ENCODE measurements at regions not wholly inside any gene's neighbourhood (a gene's known extent, or its start where the extent isn't known, plus 50 kb on each side); places are given as distances from the start of the nearest gene placed in this dataset.

DNA sequence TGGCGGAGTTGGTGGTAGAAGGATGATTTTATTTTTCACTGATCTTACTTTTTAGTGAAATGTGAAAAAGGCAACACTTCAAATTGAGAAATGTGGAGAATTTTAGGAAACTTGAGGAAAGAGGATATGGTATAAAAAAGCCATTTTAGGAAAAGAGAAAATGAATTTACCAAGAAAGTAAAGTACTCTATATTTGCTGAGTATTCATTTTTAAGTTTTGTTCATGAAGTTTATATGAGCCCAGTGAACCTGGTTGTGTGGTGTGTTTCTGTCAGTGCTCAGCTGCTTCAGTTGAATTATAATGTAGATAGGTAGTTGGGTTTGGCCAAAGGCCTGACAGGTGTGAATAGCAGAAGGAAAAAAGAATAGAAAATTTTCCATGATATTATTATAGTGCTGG is 345.5 kb upstream of the FSTL5 start:
- H3K4me1 ChIP-seq (ENCODE audit: insufficient read depth, low read length), result no peaks in the 10 kb centered on the region
- no peaks in the 10 kb centered on the region for H3K9me2 ChIP-seq (replicated peaks; ENCODE audit: low read length)
- DNase-seq (no peak), ATAC-seq (no peak)
- H2AFZ ChIP-seq (ENCODE audit: low read length), result no peak overlapping the region
- H3K27ac ChIP-seq (ENCODE audit: low read length), result no peak overlapping the region
- intact Hi-C loops (cut with micrococcal nuclease), result no loop called here
- H3K9me3 ChIP-seq (ENCODE audit: low read length), result no peaks in the 10 kb centered on the region
- no peak overlapping the region for H3K4me2 ChIP-seq (ENCODE audit: low read length)
- no peaks in the 10 kb centered on the region for H3K79me2 ChIP-seq (ENCODE audit: low read length)
- H3K27me3 ChIP-seq (ENCODE audit: low read length), result no peaks in the 10 kb centered on the region
- ChIA-PET CTCF (no interaction called here), POLR2A (ENCODE audit: unreplicated experiment) (no interaction called here)
- no peaks in the 10 kb centered on the region for H3K36me3 ChIP-seq (ENCODE audit: low read depth, low read length)
- H3F3A ChIP-seq (ENCODE audit: low read length, unreplicated experiment), result no peaks in the 10 kb centered on the region
- no peak overlapping the region for H3K9ac ChIP-seq (ENCODE audit: low read length)
- no TSS peak for BruUV-seq (replicated peaks)
- no peaks in the 10 kb centered on the region for H4K20me1 ChIP-seq (ENCODE audit: low read length)
- TF ChIP-seq EZH2 (IDR thresholded peaks at IDR 0.05; ENCODE audit: low read length, unreplicated experiment) (no peak), CTCF (conservative IDR thresholded peaks at IDR 0.05; ENCODE audit: low read depth, low read length) (no peak), EZH2phosphoT487 (IDR thresholded peaks at IDR 0.05; ENCODE audit: borderline replicate concordance, low read length) (no peak)
- no peak overlapping the region for H3K4me3 ChIP-seq (ENCODE audit: low read length)

DNA sequence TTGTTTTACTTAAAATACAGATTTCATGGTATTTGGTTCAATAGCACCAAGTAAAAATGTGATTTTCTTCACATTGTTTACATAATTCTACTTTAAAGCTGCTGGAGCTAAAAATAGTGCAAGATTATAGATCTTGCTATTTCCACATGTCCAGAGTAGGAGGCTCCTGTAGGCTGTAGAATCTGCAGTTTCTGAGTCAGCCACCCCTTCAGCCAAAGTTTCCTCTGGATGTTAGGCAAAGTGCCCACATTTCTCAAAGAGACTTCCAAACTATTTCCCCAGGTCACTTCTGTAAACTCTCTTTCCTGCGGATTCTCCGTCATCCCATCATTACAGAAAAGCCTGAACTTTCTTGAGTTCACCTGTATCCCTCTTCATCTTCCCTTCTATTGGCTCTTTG is 342.5 kb upstream of the FSTL5 start:
- Histone ChIP-seq H3K4me2 (ENCODE audit: low read length) (no peak overlapping the region), H2AFZ (ENCODE audit: low read length) (no peak overlapping the region), H3K9me2 (replicated peaks; ENCODE audit: low read length) (no peaks in the 10 kb centered on the region), H3K9ac (ENCODE audit: low read length) (no peak overlapping the region), H3K9me3 (ENCODE audit: low read length) (no peaks in the 10 kb centered on the region), H3K4me1 (ENCODE audit: insufficient read depth, low read length) (no peaks in the 10 kb centered on the region), H3K4me3 (ENCODE audit: low read length) (no peak overlapping the region), H3F3A (ENCODE audit: low read length, unreplicated experiment) (no peaks in the 10 kb centered on the region), H4K20me1 (ENCODE audit: low read length) (no peaks in the 10 kb centered on the region), H3K79me2 (ENCODE audit: low read length) (no peaks in the 10 kb centered on the region), H3K36me3 (ENCODE audit: low read depth, low read length) (no peaks in the 10 kb centered on the region), H3K27ac (ENCODE audit: low read length) (no peak overlapping the region), H3K27me3 (ENCODE audit: low read length) (no peaks in the 10 kb centered on the region)
- intact Hi-C loops (cut with micrococcal nuclease), result no loop called here
- no TSS peak for BruUV-seq (replicated peaks)
- peak; percentile 67 for ATAC-seq
- DNase-seq, result peak; percentile 7
- no peak for TF ChIP-seq CTCF (conservative IDR thresholded peaks at IDR 0.05; ENCODE audit: low read depth, low read length)
- TF ChIP-seq EZH2 (IDR thresholded peaks at IDR 0.05; ENCODE audit: low read length, unreplicated experiment), result no peak
- TF ChIP-seq EZH2phosphoT487 (IDR thresholded peaks at IDR 0.05; ENCODE audit: borderline replicate concordance, low read length), result no peak
- POLR2A ChIA-PET (ENCODE audit: unreplicated experiment), result no interaction called here
- CTCF ChIA-PET, result no interaction called here

- CTCF ChIA-PET, result no interaction called here
- Histone ChIP-seq H3K4me2 (ENCODE audit: low read length) (no peak overlapping the region), H2AFZ (ENCODE audit: low read length) (no peak overlapping the region), H3K9me3 (ENCODE audit: low read length) (no peaks in the 10 kb centered on the region), H4K20me1 (ENCODE audit: low read length) (no peaks in the 10 kb centered on the region), H3K9me2 (replicated peaks; ENCODE audit: low read length) (no peaks in the 10 kb centered on the region), H3K36me3 (ENCODE audit: low read depth, low read length) (no peaks in the 10 kb centered on the region), H3F3A (ENCODE audit: low read length, unreplicated experiment) (no peaks in the 10 kb centered on the region), H3K79me2 (ENCODE audit: low read length) (no peaks in the 10 kb centered on the region), H3K27ac (ENCODE audit: low read length) (no peak overlapping the region), H3K4me3 (ENCODE audit: low read length) (no peak overlapping the region), H3K27me3 (ENCODE audit: low read length) (no peaks in the 10 kb centered on the region), H3K4me1 (ENCODE audit: insufficient read depth, low read length) (no peaks in the 10 kb centered on the region), H3K9ac (ENCODE audit: low read length) (no peak overlapping the region)
- TF ChIP-seq EZH2 (IDR thresholded peaks at IDR 0.05; ENCODE audit: low read length, unreplicated experiment) (no peak), CTCF (conservative IDR thresholded peaks at IDR 0.05; ENCODE audit: low read depth, low read length) (no peak), EZH2phosphoT487 (IDR thresholded peaks at IDR 0.05; ENCODE audit: borderline replicate concordance, low read length) (no peak)
- POLR2A ChIA-PET (ENCODE audit: unreplicated experiment), result no interaction called here
- no peak for DNase-seq
- intact Hi-C loops (cut with micrococcal nuclease), result no loop called here
- BruUV-seq (replicated peaks), result no TSS peak
- no peak for ATAC-seq
These were observed 340.1 kb upstream of the FSTL5 start for GRCh38 chr4:162503868-162504267.

Measured in PC-3 (cell line).